Fibroblast of pulmonary artery (primary cell): ENCODE measurements at regions not wholly inside any gene's neighbourhood (a gene's known extent, or its start where the extent isn't known, plus 50 kb on each side); places are given as distances from the start of the nearest gene placed in this dataset.

Experiments
- DNase-seq: peaks from one replicate; pipeline ENCODE4 v3.0.0-alpha.2; 2010; ENCODE audit warnings: low read depth
- H3K4me3 ChIP-seq: replicated peaks from 2 replicates; pipeline ENCODE4 v1.5.1; 2011; ENCODE audit warnings: low read depth, mild to moderate bottlenecking, control low read depth, low read length, moderate library complexity
- CTCF ChIP-seq: IDR thresholded peaks from 2 replicates; pipeline ENCODE4 v1.5.1; 2011; ENCODE audit warnings: mild to moderate bottlenecking, control low read depth, low read length, inconsistent platforms; ENCODE audit errors: missing control alignments

DNA sequence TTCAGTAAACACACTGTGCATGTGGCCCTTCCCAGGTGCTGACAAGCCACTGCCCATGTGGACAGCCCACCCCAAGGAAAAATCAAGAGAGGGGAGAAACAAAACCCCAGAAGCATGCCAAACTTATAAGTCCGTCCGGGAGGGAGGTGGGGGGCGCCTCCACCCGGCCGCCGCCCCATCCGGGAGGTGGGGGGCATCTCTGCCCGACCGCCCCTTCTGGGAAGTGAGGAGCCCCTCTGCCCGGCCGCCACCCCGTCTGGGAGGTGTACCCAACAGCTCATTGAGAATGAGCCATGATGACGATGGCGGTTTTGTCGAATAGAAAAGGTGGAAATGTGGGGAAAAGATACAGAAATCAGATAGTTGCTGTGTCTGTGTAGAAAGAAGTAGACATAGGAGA, 53.8 kb upstream of the C2CD4B start:
- TF ChIP-seq CTCF, result no peak
- DNase-seq, result no peak
- H3K4me3 ChIP-seq, result no peak overlapping the region

GRCh38 chr15:62219799-62220198, 54.7 kb upstream of the C2CD4B start:
- H3K4me3 ChIP-seq, result no peak overlapping the region
- no peak for DNase-seq
- TF ChIP-seq CTCF, result no peak

GRCh38 chr15:62223020-62223419, 57.9 kb upstream of the C2CD4B start:
- no peak for TF ChIP-seq CTCF
- no peak for DNase-seq
- H3K4me3 ChIP-seq, result no peak overlapping the region

- no peak for DNase-seq
- H3K4me3 ChIP-seq, result no peak overlapping the region
- TF ChIP-seq CTCF, result no peak
Observed at GRCh38 chr15:62228604-62229003, 63.5 kb upstream of the C2CD4B start.

GRCh38 chr15:62231856-62232255, 66.8 kb upstream of the C2CD4B start:
- no peak overlapping the region for H3K4me3 ChIP-seq
- TF ChIP-seq CTCF, result no peak
- DNase-seq, result no peak

GRCh38 chr15:62240121-62241096, 75.3 kb upstream of the C2CD4B start:
- H3K4me3 ChIP-seq, result no peak overlapping the region
- DNase-seq, result no peak
- TF ChIP-seq CTCF, result no peak
